ENCODE measurements at regions not wholly inside any gene's neighbourhood (a gene's known extent, or its start where the extent isn't known, plus 50 kb on each side); places are given as distances from the start of the nearest gene placed in this dataset.

DNA sequence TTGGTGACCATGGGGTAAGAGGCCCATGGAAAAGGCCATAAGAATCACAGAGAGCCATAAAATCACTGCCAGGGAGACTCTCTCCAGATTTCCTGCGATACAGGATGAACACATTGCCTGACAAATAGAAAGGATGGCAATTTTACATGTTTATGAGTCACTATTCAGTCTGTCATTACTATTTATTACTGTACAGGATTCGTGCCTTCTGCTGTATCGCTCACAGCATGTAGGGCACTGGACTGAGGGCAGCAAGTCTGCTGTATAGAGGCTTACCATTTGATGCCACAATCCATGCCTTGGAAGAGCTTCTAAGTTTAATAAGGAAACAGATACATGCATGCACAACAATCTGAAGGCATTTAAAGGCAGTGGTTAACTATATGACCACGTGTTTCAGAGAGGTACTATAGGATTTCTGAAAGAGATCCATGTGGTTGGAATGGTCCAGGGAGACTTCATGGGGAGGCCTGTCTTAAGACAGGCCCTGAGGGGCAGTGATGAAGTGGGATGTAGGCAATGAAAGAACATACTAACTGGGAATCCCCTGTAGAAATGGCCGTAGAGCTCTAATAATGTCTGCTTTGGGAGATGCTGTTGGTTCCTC, 702.4 kb upstream of the RAB6C start:
- TF ChIP-seq BACH1 (tag; IDR thresholded peaks at IDR 0.05): no peak
- TF ChIP-seq RAD21 (CRISPR knock-in tag; conservative IDR thresholded peaks at IDR 0.05 in 1 of 2, IDR thresholded peaks at IDR 0.05 in 1 of 2): no peak
- TF ChIP-seq ZNF76 (CRISPR knock-in tag; IDR thresholded peaks at IDR 0.05; ENCODE audit: borderline replicate concordance): no peak
- Histone ChIP-seq H4K20me1 (replicated peaks; ENCODE audit: control insufficient read depth, insufficient read depth, low read length) (no peaks in the 10 kb centered on the region), H3K36me3 (ENCODE audit: control insufficient read depth, insufficient read depth, low read length) (no peaks in the 10 kb centered on the region), H3K4me3 (no peak overlapping the region), H3K4me2 (ENCODE audit: insufficient read depth, low read length) (no peak overlapping the region), H3K9me3 (replicated peaks; ENCODE audit: control insufficient read depth, insufficient read depth, low read depth, low read length) (no peaks in the 10 kb centered on the region), H3K4me1 (replicated peaks in 1 of 2; ENCODE audit: control insufficient read depth in 2 of 2, insufficient read depth in 2 of 2, low read length in 2 of 2) (no peaks in the 10 kb centered on the region), H3K27me3 (ENCODE audit: control insufficient read depth in 2 of 2, insufficient read depth in 2 of 2, low read length in 2 of 2) (no peaks in the 10 kb centered on the region), H3K79me2 (ENCODE audit: control insufficient read depth, insufficient read depth, low read length) (no peaks in the 10 kb centered on the region), H3K9ac (ENCODE audit: insufficient read depth in 1 of 2, low read depth in 2 of 2, low read length in 2 of 2) (no peak overlapping the region), H3K27ac (ENCODE audit: extremely low read depth, low read depth, low read length) (no peak overlapping the region), H3K9me1 (ENCODE audit: control insufficient read depth, insufficient read depth, low read length) (no peaks in the 10 kb centered on the region), H2AFZ (ENCODE audit: low read depth, low read length) (no peak overlapping the region)
- 0% methylated on average over 5 of the region's 5 CpGs for WGBS (ENCODE audit: insufficient coverage, low coverage, missing lambda C conversion rate)
- ChIA-PET POLR2A (no interaction called here), CTCF (ENCODE audit: low intra/inter-chr PET ratio) (no interaction called here)
- in situ Hi-C loops (cut with MboI) (no loop called here), intact Hi-C loops (cut with micrococcal nuclease) (no loop called here)
- no peak for DNase-seq (ENCODE audit: extremely low read depth in 1 of 4, low spot score in 3 of 4)
- ATAC-seq: no peak
- no TSS peak for BruUV-seq (replicated peaks)
- no peak for FAIRE-seq

DNA sequence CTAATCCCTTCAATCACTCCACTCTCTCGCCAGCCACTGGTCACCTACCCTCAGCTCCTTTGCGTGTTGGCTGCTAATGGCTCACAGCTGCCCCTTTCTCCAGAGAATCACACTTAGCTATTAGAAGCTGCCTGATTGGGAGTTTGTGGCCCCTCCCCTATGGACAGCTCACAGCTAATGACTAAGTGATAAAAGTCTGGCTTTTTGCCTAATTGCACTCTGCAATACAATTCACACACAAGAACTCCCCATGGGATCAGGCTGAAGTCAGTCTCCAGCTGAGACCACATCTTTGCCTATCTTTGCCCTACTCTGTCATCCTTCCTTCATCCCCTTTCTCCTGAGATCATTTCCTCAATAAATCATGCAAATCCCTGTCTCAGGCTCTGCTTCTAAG, 701.9 kb upstream of the RAB6C start:
- FAIRE-seq (no peak), DNase-seq (ENCODE audit: extremely low read depth in 1 of 4, low spot score in 3 of 4) (no peak), ATAC-seq (no peak)
- Histone ChIP-seq H3K9me3 (replicated peaks; ENCODE audit: control insufficient read depth, insufficient read depth, low read depth, low read length) (no peaks in the 10 kb centered on the region), H2AFZ (ENCODE audit: low read depth, low read length) (no peak overlapping the region), H3K4me3 (no peak overlapping the region), H3K36me3 (ENCODE audit: control insufficient read depth, insufficient read depth, low read length) (no peaks in the 10 kb centered on the region), H4K20me1 (replicated peaks; ENCODE audit: control insufficient read depth, insufficient read depth, low read length) (no peaks in the 10 kb centered on the region), H3K27ac (ENCODE audit: extremely low read depth, low read depth, low read length) (no peak overlapping the region), H3K4me2 (ENCODE audit: insufficient read depth, low read length) (no peak overlapping the region), H3K27me3 (ENCODE audit: control insufficient read depth in 2 of 2, insufficient read depth in 2 of 2, low read length in 2 of 2) (no peaks in the 10 kb centered on the region), H3K9me1 (ENCODE audit: control insufficient read depth, insufficient read depth, low read length) (no peaks in the 10 kb centered on the region), H3K4me1 (replicated peaks in 1 of 2; ENCODE audit: control insufficient read depth in 2 of 2, insufficient read depth in 2 of 2, low read length in 2 of 2) (no peaks in the 10 kb centered on the region), H3K9ac (ENCODE audit: insufficient read depth in 1 of 2, low read depth in 2 of 2, low read length in 2 of 2) (no peak overlapping the region), H3K79me2 (ENCODE audit: control insufficient read depth, insufficient read depth, low read length) (no peaks in the 10 kb centered on the region)
- 0% methylated on average over 2 of the region's 2 CpGs for WGBS (ENCODE audit: insufficient coverage, low coverage, missing lambda C conversion rate)
- ChIA-PET CTCF (ENCODE audit: low intra/inter-chr PET ratio) (no interaction called here), POLR2A (no interaction called here)
- intact Hi-C loops (cut with micrococcal nuclease): no loop called here
- in situ Hi-C loops (cut with MboI): no loop called here
- no peak for TF ChIP-seq MEF2A (IDR thresholded peaks at IDR 0.05; ENCODE audit: control insufficient read depth, low read depth, low read length)
- BruUV-seq (replicated peaks): no TSS peak
